WTC11 (cell line): ENCODE measurements at regions not wholly inside any gene's neighbourhood (a gene's known extent, or its start where the extent isn't known, plus 50 kb on each side); places are given as distances from the start of the nearest gene placed in this dataset.

Source experiments
- ATAC-seq: fragments of 200-7000 bp; cut with Tn5 transposase; 2 replicates; pipeline ENCODE4 v1.10.0; 2021; ENCODE audit warnings: mild to moderate bottlenecking, moderate library complexity
- CTCF ChIA-PET: fragments of 300-600 bp; sonication (Branson Sonifier 250); formaldehyde crosslinking; loops from one replicate; lab custom pipeline; 2021; ENCODE audit warnings: antibody characterized with exemption; lab: Charles Lee
- POLR2A ChIA-PET: fragments of 350-600 bp; sonication (Branson Sonifier 250); formaldehyde crosslinking; loops from one replicate; lab custom pipeline; 2021; ENCODE audit warnings: antibody characterized with exemption; lab: Charles Lee
- DNase-seq: peaks from one replicate; pipeline ENCODE4 v3.0.0; 2021; ENCODE audit warnings: low spot score
- H3K27ac Mint-ChIP-seq: 2 replicates; pipeline ENCODE4 v1.8.0; 2021; ENCODE audit warnings: mixed read lengths
- H3K27me3 Mint-ChIP-seq: 2 replicates; pipeline ENCODE4 v1.8.0; 2021; ENCODE audit warnings: low read depth, mild to moderate bottlenecking, moderate library complexity, mixed read lengths
- H3K36me3 Mint-ChIP-seq: 2 replicates; pipeline ENCODE4 v1.8.0; 2021; ENCODE audit warnings: mixed read lengths
- H3K4me1 Mint-ChIP-seq: 2 replicates; pipeline ENCODE4 v1.8.0; 2022; ENCODE audit warnings: mixed read lengths
- H3K4me3 Mint-ChIP-seq: 2 replicates; pipeline ENCODE4 v1.8.0; 2021; ENCODE audit warnings: mild to moderate bottlenecking, moderate library complexity, mixed read lengths
- H3K9me3 Mint-ChIP-seq: 2 replicates; pipeline ENCODE4 v1.8.0; 2021; ENCODE audit warnings: mixed read lengths
- ARID4B ChIP-seq: sonication (generic); formaldehyde crosslinking; IDR thresholded peaks from 2 replicates; pipeline ENCODE4 v1.8.0; 2023; ENCODE audit warnings: missing genetic modification reagents, mild to moderate bottlenecking, borderline replicate concordance
- EMX1 ChIP-seq: fragments of 250-450 bp; sonication (Bioruptor Pico); IDR thresholded peaks from 2 replicates; pipeline ENCODE4 v1.8.0; 2021; ENCODE audit warnings: mild to moderate bottlenecking
- ETV6 ChIP-seq: sonication (generic); formaldehyde crosslinking; IDR thresholded peaks from 2 replicates; pipeline ENCODE4 v1.8.1; 2022; ENCODE audit warnings: mild to moderate bottlenecking, missing genetic modification reagents
- FOXJ3 ChIP-seq: sonication (generic); formaldehyde crosslinking; IDR thresholded peaks from 2 replicates; pipeline ENCODE4 v1.9.0; 2021; ENCODE audit warnings: missing genetic modification reagents, mild to moderate bottlenecking, borderline replicate concordance
- FOXP1 ChIP-seq: sonication (generic); formaldehyde crosslinking; IDR thresholded peaks from 2 replicates; pipeline ENCODE4 v1.8.0; 2022; ENCODE audit warnings: missing genetic modification reagents, mild to moderate bottlenecking, moderate library complexity, borderline replicate concordance
- NFATC4 ChIP-seq: fragments of 250-450 bp; sonication (Bioruptor Pico); IDR thresholded peaks from 2 replicates; pipeline ENCODE4 v1.9.0; 2021; ENCODE audit warnings: mild to moderate bottlenecking
- NR2C2 ChIP-seq: sonication (generic); formaldehyde crosslinking; IDR thresholded peaks from 2 replicates; pipeline ENCODE4 v1.8.0; 2022; ENCODE audit warnings: mild to moderate bottlenecking, missing genetic modification reagents
- RORB ChIP-seq: fragments of 250-450 bp; sonication (Bioruptor Pico); IDR thresholded peaks from 2 replicates; pipeline ENCODE4 v1.9.0; 2021; ENCODE audit warnings: mild to moderate bottlenecking
- SMAD3 ChIP-seq: sonication (generic); formaldehyde crosslinking; IDR thresholded peaks from 2 replicates; pipeline ENCODE4 v1.8.0; 2022; ENCODE audit warnings: missing genetic modification reagents, mild to moderate bottlenecking, borderline replicate concordance
- SMAD4 ChIP-seq: sonication (generic); formaldehyde crosslinking; IDR thresholded peaks from 2 replicates; pipeline ENCODE4 v1.8.0; 2022; ENCODE audit warnings: mild to moderate bottlenecking, missing genetic modification reagents
- SOX15 ChIP-seq: fragments of 250-450 bp; sonication (Bioruptor Pico); IDR thresholded peaks from 2 replicates; pipeline ENCODE4 v1.9.0; 2021; ENCODE audit warnings: mild to moderate bottlenecking
- SP1 ChIP-seq: sonication (generic); formaldehyde crosslinking; conservative IDR thresholded peaks from 2 replicates; pipeline ENCODE4 v1.8.1; 2022; ENCODE audit warnings: missing genetic modification reagents
- ZBTB43 ChIP-seq: sonication (generic); formaldehyde crosslinking; IDR thresholded peaks from 2 replicates; pipeline ENCODE4 v1.8.1; 2023; ENCODE audit warnings: mild to moderate bottlenecking, missing genetic modification reagents
- ZNF121 ChIP-seq: sonication (generic); formaldehyde crosslinking; IDR thresholded peaks from 2 replicates; pipeline ENCODE4 v1.8.0; 2023; ENCODE audit warnings: missing genetic modification reagents
- ZNF219 ChIP-seq: sonication (generic); formaldehyde crosslinking; IDR thresholded peaks from 2 replicates; pipeline ENCODE4 v1.8.0; 2023; ENCODE audit warnings: missing genetic modification reagents, mild to moderate bottlenecking, borderline replicate concordance
- ZNF263 ChIP-seq: sonication (generic); formaldehyde crosslinking; IDR thresholded peaks from 2 replicates; pipeline ENCODE4 v1.8.1; 2022; ENCODE audit warnings: low read depth, mild to moderate bottlenecking, moderate library complexity, missing genetic modification reagents
- ZNF532 ChIP-seq: fragments of 250-450 bp; sonication (Bioruptor Pico); IDR thresholded peaks from 2 replicates; pipeline ENCODE4 v1.9.0; 2021; ENCODE audit warnings: mild to moderate bottlenecking, borderline replicate concordance
- ZNF671 ChIP-seq: fragments of 250-450 bp; sonication (Bioruptor Pico); IDR thresholded peaks from 2 replicates; pipeline ENCODE4 v1.8.0; 2021; ENCODE audit warnings: mild to moderate bottlenecking
- TF ChIP-seq, protein P1 (sequence below): sonication (generic); formaldehyde crosslinking; IDR thresholded peaks from 2 replicates; pipeline ENCODE4 v1.8.1; 2022; ENCODE audit warnings: low read depth, missing genetic modification reagents, borderline replicate concordance
- TF ChIP-seq, protein P2 (sequence below): sonication (generic); formaldehyde crosslinking; IDR thresholded peaks from 2 replicates; pipeline ENCODE4 v1.8.0; 2023; ENCODE audit warnings: missing genetic modification reagents

DNA sequence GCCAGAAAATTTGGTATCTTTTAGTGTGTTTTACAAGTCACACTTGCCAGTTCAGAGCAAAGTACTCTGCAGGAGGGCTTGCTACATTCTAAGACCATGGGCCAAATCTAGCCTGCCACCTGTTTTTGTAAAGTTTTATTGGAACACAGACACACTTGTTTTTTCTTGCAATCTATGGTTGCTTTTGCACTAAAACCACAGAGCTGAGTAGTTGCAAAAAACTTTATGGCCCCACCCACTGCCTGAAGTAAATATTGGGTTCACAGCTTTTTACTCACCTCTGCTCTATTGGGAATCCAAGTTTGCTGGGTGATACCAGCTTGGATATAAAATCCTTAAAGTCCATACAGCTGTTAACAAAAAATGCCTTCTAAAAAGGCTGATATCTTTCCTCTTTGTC lies 109.0 kb downstream of the ZFP64 start:
- ATAC-seq: no peak
- Mint-ChIP-seq H3K9me3 (peaks cover 11% of the 10 kb centered on the region), H3K27me3 (no peaks in the 10 kb centered on the region), H3K4me3 (no peak overlapping the region), H3K4me1 (peaks cover 31% of the 10 kb centered on the region), H3K36me3 (peaks cover 28% of the 10 kb centered on the region), H3K27ac (no peak overlapping the region)
- CTCF ChIA-PET: interaction anchor here (0.6 to 3.2 kb wide), 7 partner anchors 220 to 440 kb away, joined by 3 to 9 read pairs (median 5); no protein-coding TSS in a partner anchor
- POLR2A ChIA-PET: no interaction called here
- no peak for DNase-seq
- TF ChIP-seq ARID4B (CRISPR knock-in tag) (no peak), SP1 (CRISPR knock-in tag) (no peak), ZBTB43 (CRISPR knock-in tag) (no peak), ZNF219 (CRISPR knock-in tag) (no peak), EMX1 (CRISPR knock-in tag) (no peak), ETV6 (CRISPR knock-in tag) (no peak), FOXP1 (CRISPR knock-in tag) (no peak), SOX15 (CRISPR knock-in tag) (no peak), FOXJ3 (CRISPR knock-in tag) (no peak), NR2C2 (CRISPR knock-in tag) (no peak), ZNF263 (no peak), RORB (CRISPR knock-in tag) (no peak), ZNF671 (CRISPR knock-in tag) (no peak), ZNF532 (CRISPR knock-in tag) (no peak), SMAD3 (CRISPR knock-in tag) (no peak), ZNF121 (CRISPR knock-in tag) (no peak), SMAD4 (no peak), NFATC4 (CRISPR knock-in tag) (no peak)
- TF ChIP-seq, protein P1, sequence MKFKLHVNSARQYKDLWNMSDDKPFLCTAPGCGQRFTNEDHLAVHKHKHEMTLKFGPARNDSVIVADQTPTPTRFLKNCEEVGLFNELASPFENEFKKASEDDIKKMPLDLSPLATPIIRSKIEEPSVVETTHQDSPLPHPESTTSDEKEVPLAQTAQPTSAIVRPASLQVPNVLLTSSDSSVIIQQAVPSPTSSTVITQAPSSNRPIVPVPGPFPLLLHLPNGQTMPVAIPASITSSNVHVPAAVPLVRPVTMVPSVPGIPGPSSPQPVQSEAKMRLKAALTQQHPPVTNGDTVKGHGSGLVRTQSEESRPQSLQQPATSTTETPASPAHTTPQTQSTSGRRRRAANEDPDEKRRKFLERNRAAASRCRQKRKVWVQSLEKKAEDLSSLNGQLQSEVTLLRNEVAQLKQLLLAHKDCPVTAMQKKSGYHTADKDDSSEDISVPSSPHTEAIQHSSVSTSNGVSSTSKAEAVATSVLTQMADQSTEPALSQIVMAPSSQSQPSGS (CRISPR knock-in tag): no peak
- TF ChIP-seq, protein P2, sequence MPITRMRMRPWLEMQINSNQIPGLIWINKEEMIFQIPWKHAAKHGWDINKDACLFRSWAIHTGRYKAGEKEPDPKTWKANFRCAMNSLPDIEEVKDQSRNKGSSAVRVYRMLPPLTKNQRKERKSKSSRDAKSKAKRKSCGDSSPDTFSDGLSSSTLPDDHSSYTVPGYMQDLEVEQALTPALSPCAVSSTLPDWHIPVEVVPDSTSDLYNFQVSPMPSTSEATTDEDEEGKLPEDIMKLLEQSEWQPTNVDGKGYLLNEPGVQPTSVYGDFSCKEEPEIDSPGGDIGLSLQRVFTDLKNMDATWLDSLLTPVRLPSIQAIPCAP: no peak
